Glutamatergic neuron (in vitro differentiated cells): ENCODE measurements at regions not wholly inside any gene's neighbourhood (a gene's known extent, or its start where the extent isn't known, plus 50 kb on each side); places are given as distances from the start of the nearest gene placed in this dataset.

ENCODE experiments used
- DNase-seq: peaks from one replicate; pipeline ENCODE4 v3.0.0; 2022
- H3K27ac Mint-ChIP-seq: one replicate; pipeline ENCODE4 v1.8.0; 2020; ENCODE audit warnings: mild to moderate bottlenecking, mixed read lengths, inconsistent platforms; ENCODE audit not compliant: unreplicated experiment
- H3K27me3 Mint-ChIP-seq: one replicate; pipeline ENCODE4 v1.8.0; 2020; ENCODE audit warnings: mild to moderate bottlenecking, moderate library complexity, mixed read lengths, inconsistent platforms; ENCODE audit not compliant: unreplicated experiment
- H3K36me3 Mint-ChIP-seq: one replicate; pipeline ENCODE4 v1.8.0; 2020; ENCODE audit warnings: mild to moderate bottlenecking, mixed read lengths, inconsistent platforms; ENCODE audit not compliant: unreplicated experiment
- H3K4me1 Mint-ChIP-seq: one replicate; pipeline ENCODE4 v1.8.0; 2020; ENCODE audit warnings: mild to moderate bottlenecking, low read depth, mixed read lengths, inconsistent platforms; ENCODE audit not compliant: unreplicated experiment
- H3K4me3 Mint-ChIP-seq: one replicate; pipeline ENCODE4 v1.8.0; 2020; ENCODE audit warnings: mild to moderate bottlenecking, mixed read lengths, inconsistent platforms; ENCODE audit not compliant: unreplicated experiment
- H3K9me3 Mint-ChIP-seq: one replicate; pipeline ENCODE4 v1.8.0; 2020; ENCODE audit warnings: mild to moderate bottlenecking, moderate library complexity, mixed read lengths, inconsistent platforms; ENCODE audit not compliant: unreplicated experiment
- CTCF ChIP-seq: fragments of 200-600 bp; sonication (generic); IDR thresholded peaks from one replicate; pipeline ENCODE4 v1.5.0; 2021; ENCODE audit not compliant: partially characterized antibody, unreplicated experiment

- Mint-ChIP-seq H3K27me3 (no peaks in the 10 kb centered on the region), H3K9me3 (peaks cover 3% of the 10 kb centered on the region), H3K4me1 (no peaks in the 10 kb centered on the region), H3K27ac (no peak overlapping the region), H3K36me3 (no peaks in the 10 kb centered on the region), H3K4me3 (no peak overlapping the region)
- TF ChIP-seq CTCF = no peak
- DNase-seq = no peak
Measured at GRCh38 chrX:144648788-144649187, 598.5 kb upstream of the SPANXN1 start.

- no peaks in the 10 kb centered on the region for H3K9me3 Mint-ChIP-seq
- H3K4me3 Mint-ChIP-seq = no peak overlapping the region
- no peaks in the 10 kb centered on the region for H3K36me3 Mint-ChIP-seq
- DNase-seq = no peak
- TF ChIP-seq CTCF = no peak
- H3K27me3 Mint-ChIP-seq = no peaks in the 10 kb centered on the region
- no peaks in the 10 kb centered on the region for H3K4me1 Mint-ChIP-seq
- H3K27ac Mint-ChIP-seq = no peak overlapping the region
Measured at GRCh38 chrX:144681501-144681900, 565.8 kb upstream of the SPANXN1 start.

GRCh38 chrX:144683247-144683646, 564.1 kb upstream of the SPANXN1 start:
- no peak for DNase-seq
- Mint-ChIP-seq H3K9me3 (peaks cover 1% of the 10 kb centered on the region), H3K27ac (no peak overlapping the region), H3K27me3 (no peaks in the 10 kb centered on the region), H3K36me3 (no peaks in the 10 kb centered on the region), H3K4me1 (no peaks in the 10 kb centered on the region), H3K4me3 (no peak overlapping the region)
- TF ChIP-seq CTCF = no peak

- Mint-ChIP-seq H3K9me3 (no peaks in the 10 kb centered on the region), H3K4me1 (no peaks in the 10 kb centered on the region), H3K36me3 (no peaks in the 10 kb centered on the region), H3K4me3 (no peak overlapping the region), H3K27ac (no peak overlapping the region), H3K27me3 (no peaks in the 10 kb centered on the region)
- no peak for DNase-seq
- TF ChIP-seq CTCF = no peak
Measured at GRCh38 chrX:144709841-144710240, 537.5 kb upstream of the SPANXN1 start.

GRCh38 chrX:144715337-144715736, 532.0 kb upstream of the SPANXN1 start:
- Mint-ChIP-seq H3K4me1 (no peaks in the 10 kb centered on the region), H3K27me3 (no peaks in the 10 kb centered on the region), H3K4me3 (no peak overlapping the region), H3K27ac (no peak overlapping the region), H3K36me3 (no peaks in the 10 kb centered on the region), H3K9me3 (no peaks in the 10 kb centered on the region)
- no peak for DNase-seq
- no peak for TF ChIP-seq CTCF
